Uterus (tissue), 2 donors: ENCODE measurements at regions not wholly inside any gene's neighbourhood (a gene's known extent, or its start where the extent isn't known, plus 50 kb on each side); places are given as distances from the start of the nearest gene placed in this dataset.

Source experiments
- POLR2A ChIP-seq, 2 donors: fragments of 450-650 bp; IDR thresholded peaks; one replicate each; pipeline ENCODE4 v1.6.1; 2016; ENCODE audit warnings: antibody characterized with exemption in 2 of 2, mild to moderate bottlenecking in 1 of 2, moderate library complexity in 1 of 2
- TF ChIP-seq, protein P1 (sequence below), 4 experiments: fragments of 200-600 bp in 2 of 4; fragments of 450-650 bp in 2 of 4; sonication (generic) in 2 of 4; IDR thresholded peaks; one replicate each; pipeline ENCODE4 v1.5.1; 2016 to 2019; ENCODE audit warnings: antibody characterized with exemption in 4 of 4, mild to moderate bottlenecking in 2 of 4, moderate library complexity in 1 of 4

GRCh38 chr1:56374026-56374974 is 205.1 kb downstream of the PLPP3 start:
- TF ChIP-seq, protein P1, sequence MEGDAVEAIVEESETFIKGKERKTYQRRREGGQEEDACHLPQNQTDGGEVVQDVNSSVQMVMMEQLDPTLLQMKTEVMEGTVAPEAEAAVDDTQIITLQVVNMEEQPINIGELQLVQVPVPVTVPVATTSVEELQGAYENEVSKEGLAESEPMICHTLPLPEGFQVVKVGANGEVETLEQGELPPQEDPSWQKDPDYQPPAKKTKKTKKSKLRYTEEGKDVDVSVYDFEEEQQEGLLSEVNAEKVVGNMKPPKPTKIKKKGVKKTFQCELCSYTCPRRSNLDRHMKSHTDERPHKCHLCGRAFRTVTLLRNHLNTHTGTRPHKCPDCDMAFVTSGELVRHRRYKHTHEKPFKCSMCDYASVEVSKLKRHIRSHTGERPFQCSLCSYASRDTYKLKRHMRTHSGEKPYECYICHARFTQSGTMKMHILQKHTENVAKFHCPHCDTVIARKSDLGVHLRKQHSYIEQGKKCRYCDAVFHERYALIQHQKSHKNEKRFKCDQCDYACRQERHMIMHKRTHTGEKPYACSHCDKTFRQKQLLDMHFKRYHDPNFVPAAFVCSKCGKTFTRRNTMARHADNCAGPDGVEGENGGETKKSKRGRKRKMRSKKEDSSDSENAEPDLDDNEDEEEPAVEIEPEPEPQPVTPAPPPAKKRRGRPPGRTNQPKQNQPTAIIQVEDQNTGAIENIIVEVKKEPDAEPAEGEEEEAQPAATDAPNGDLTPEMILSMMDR (IDR thresholded peaks at IDR 0.05): no peak
- TF ChIP-seq POLR2A (IDR thresholded peaks at IDR 0.05): no peak
